ENCODE measurements at regions not wholly inside any gene's neighbourhood (a gene's known extent, or its start where the extent isn't known, plus 50 kb on each side); places are given as distances from the start of the nearest gene placed in this dataset.

GRCh38 chr3:148253713-148254112 is 444.0 kb upstream of the AGTR1 start:
- TF ChIP-seq, protein P1, sequence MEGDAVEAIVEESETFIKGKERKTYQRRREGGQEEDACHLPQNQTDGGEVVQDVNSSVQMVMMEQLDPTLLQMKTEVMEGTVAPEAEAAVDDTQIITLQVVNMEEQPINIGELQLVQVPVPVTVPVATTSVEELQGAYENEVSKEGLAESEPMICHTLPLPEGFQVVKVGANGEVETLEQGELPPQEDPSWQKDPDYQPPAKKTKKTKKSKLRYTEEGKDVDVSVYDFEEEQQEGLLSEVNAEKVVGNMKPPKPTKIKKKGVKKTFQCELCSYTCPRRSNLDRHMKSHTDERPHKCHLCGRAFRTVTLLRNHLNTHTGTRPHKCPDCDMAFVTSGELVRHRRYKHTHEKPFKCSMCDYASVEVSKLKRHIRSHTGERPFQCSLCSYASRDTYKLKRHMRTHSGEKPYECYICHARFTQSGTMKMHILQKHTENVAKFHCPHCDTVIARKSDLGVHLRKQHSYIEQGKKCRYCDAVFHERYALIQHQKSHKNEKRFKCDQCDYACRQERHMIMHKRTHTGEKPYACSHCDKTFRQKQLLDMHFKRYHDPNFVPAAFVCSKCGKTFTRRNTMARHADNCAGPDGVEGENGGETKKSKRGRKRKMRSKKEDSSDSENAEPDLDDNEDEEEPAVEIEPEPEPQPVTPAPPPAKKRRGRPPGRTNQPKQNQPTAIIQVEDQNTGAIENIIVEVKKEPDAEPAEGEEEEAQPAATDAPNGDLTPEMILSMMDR (IDR thresholded peaks at IDR 0.05), result no peak
- no peak for TF ChIP-seq POLR2A (IDR thresholded peaks at IDR 0.05)
